KMS-11 (cell line): ENCODE measurements at regions not wholly inside any gene's neighbourhood (a gene's known extent, or its start where the extent isn't known, plus 50 kb on each side); places are given as distances from the start of the nearest gene placed in this dataset.

Experiments
- H2AFZ ChIP-seq: fragments of 200-600 bp; sonication (generic); 2 replicates; pipeline ENCODE4 v1.6.1; 2016; ENCODE audit warnings: antibody characterized with exemption, mixed run types, low read depth
- H3K27ac ChIP-seq: fragments of 200-600 bp; sonication (generic); 2 replicates; pipeline ENCODE4 v1.6.1; 2016; ENCODE audit warnings: mild to moderate bottlenecking, mixed run types
- H3K27me3 ChIP-seq: fragments of 200-600 bp; sonication (generic); 2 replicates; pipeline ENCODE4 v1.6.1; 2017; ENCODE audit warnings: mild to moderate bottlenecking, low read depth, mixed run types, moderate library complexity; ENCODE audit not compliant: insufficient read depth
- H3K36me3 ChIP-seq: fragments of 200-600 bp; sonication (generic); 2 replicates; pipeline ENCODE4 v1.6.1; 2017; ENCODE audit warnings: mild to moderate bottlenecking, mixed run types; ENCODE audit not compliant: insufficient read depth
- H3K4me1 ChIP-seq: fragments of 200-600 bp; sonication (generic); 2 replicates; pipeline ENCODE4 v1.6.1; 2016; ENCODE audit warnings: mild to moderate bottlenecking, low read depth, mixed run types; ENCODE audit not compliant: poor library complexity, severe bottlenecking
- H3K4me2 ChIP-seq: fragments of 200-600 bp; sonication (generic); 2 replicates; pipeline ENCODE4 v1.7.0; 2016; ENCODE audit warnings: mild to moderate bottlenecking, mixed run types
- H3K4me3 ChIP-seq: fragments of 200-600 bp; sonication (generic); IDR thresholded peaks from 2 replicates; pipeline ENCODE4 v1.6.1; 2017; ENCODE audit warnings: low read depth, low read length, mixed read lengths; ENCODE audit not compliant: insufficient read depth
- H3K79me2 ChIP-seq: fragments of 200-600 bp; sonication (generic); 2 replicates; pipeline ENCODE4 v1.6.1; 2016; ENCODE audit warnings: low read depth, mixed run types; ENCODE audit not compliant: insufficient read depth
- H3K9ac ChIP-seq: fragments of 200-600 bp; sonication (generic); 2 replicates; pipeline ENCODE4 v1.6.1; 2016; ENCODE audit warnings: mild to moderate bottlenecking, mixed run types
- H4K20me1 ChIP-seq: fragments of 200-600 bp; sonication (generic); 2 replicates; pipeline ENCODE4 v1.6.1; 2016; ENCODE audit warnings: mild to moderate bottlenecking, mixed run types; ENCODE audit not compliant: insufficient read depth
- TF ChIP-seq, protein P1 (sequence below): fragments of 200-600 bp; sonication (generic); conservative IDR thresholded peaks from 2 replicates; pipeline ENCODE4 v1.6.1; 2017; ENCODE audit warnings: low read depth, mild to moderate bottlenecking, antibody characterized with exemption, low read length, moderate library complexity, mixed read lengths

DNA sequence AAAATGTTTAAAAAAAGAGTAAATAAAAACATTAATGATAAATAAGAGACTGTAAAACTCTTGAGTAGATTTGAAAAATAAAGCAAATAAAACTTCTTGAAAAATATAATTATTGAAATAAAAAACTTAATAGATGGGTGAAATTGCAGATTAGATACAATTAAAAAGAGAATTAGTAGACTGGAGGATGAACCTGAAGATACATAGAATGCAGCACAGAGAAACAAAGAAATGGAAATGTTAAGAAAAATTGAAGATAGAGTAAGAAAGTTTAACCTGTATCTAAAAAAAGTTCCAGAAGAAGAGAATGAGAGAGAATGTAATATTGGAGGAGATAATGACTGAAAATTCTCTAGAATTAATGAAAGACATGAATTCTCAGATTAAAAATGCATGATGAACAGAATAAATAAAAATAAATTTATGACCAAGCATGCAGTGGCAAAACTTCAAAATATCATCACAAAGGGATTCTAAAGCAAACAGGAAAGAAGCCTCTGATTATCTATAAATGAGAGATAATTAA lies 438.1 kb upstream of the CLINT1 start:
- Histone ChIP-seq H3K27ac (no peak overlapping the region), H3K36me3 (no peaks in the 10 kb centered on the region), H3K27me3 (no peaks in the 10 kb centered on the region), H3K79me2 (no peaks in the 10 kb centered on the region), H2AFZ (no peak overlapping the region), H4K20me1 (no peaks in the 10 kb centered on the region), H3K4me3 (no peak overlapping the region), H3K9ac (no peak overlapping the region), H3K4me2 (no peak overlapping the region), H3K4me1 (no peaks in the 10 kb centered on the region)
- TF ChIP-seq, protein P1, sequence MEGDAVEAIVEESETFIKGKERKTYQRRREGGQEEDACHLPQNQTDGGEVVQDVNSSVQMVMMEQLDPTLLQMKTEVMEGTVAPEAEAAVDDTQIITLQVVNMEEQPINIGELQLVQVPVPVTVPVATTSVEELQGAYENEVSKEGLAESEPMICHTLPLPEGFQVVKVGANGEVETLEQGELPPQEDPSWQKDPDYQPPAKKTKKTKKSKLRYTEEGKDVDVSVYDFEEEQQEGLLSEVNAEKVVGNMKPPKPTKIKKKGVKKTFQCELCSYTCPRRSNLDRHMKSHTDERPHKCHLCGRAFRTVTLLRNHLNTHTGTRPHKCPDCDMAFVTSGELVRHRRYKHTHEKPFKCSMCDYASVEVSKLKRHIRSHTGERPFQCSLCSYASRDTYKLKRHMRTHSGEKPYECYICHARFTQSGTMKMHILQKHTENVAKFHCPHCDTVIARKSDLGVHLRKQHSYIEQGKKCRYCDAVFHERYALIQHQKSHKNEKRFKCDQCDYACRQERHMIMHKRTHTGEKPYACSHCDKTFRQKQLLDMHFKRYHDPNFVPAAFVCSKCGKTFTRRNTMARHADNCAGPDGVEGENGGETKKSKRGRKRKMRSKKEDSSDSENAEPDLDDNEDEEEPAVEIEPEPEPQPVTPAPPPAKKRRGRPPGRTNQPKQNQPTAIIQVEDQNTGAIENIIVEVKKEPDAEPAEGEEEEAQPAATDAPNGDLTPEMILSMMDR, result no peak

GRCh38 chr5:158294701-158295100 lies 435.8 kb upstream of the CLINT1 start:
- Histone ChIP-seq H4K20me1 (no peaks in the 10 kb centered on the region), H3K9ac (no peak overlapping the region), H3K4me2 (no peak overlapping the region), H3K27ac (no peak overlapping the region), H3K36me3 (no peaks in the 10 kb centered on the region), H3K79me2 (no peaks in the 10 kb centered on the region), H3K4me3 (no peak overlapping the region), H3K4me1 (no peaks in the 10 kb centered on the region), H2AFZ (no peak overlapping the region), H3K27me3 (no peaks in the 10 kb centered on the region)
- TF ChIP-seq, protein P1, result no peak

GRCh38 chr5:158292981-158293380 lies 434.0 kb upstream of the CLINT1 start:
- H3K27ac ChIP-seq, result no peak overlapping the region
- no peak overlapping the region for H3K9ac ChIP-seq
- H3K36me3 ChIP-seq, result no peaks in the 10 kb centered on the region
- H2AFZ ChIP-seq, result no peak overlapping the region
- H3K4me3 ChIP-seq, result no peak overlapping the region
- TF ChIP-seq, protein P1, result no peak
- H3K4me1 ChIP-seq, result no peaks in the 10 kb centered on the region
- no peaks in the 10 kb centered on the region for H3K79me2 ChIP-seq
- H3K4me2 ChIP-seq, result no peak overlapping the region
- H3K27me3 ChIP-seq, result no peaks in the 10 kb centered on the region
- no peaks in the 10 kb centered on the region for H4K20me1 ChIP-seq

- H4K20me1 ChIP-seq, result no peaks in the 10 kb centered on the region
- no peaks in the 10 kb centered on the region for H3K27me3 ChIP-seq
- no peaks in the 10 kb centered on the region for H3K79me2 ChIP-seq
- no peaks in the 10 kb centered on the region for H3K36me3 ChIP-seq
- no peak overlapping the region for H2AFZ ChIP-seq
- H3K27ac ChIP-seq, result no peak overlapping the region
- H3K4me3 ChIP-seq, result no peak overlapping the region
- H3K9ac ChIP-seq, result no peak overlapping the region
- no peak overlapping the region for H3K4me2 ChIP-seq
- TF ChIP-seq, protein P1, result no peak
- H3K4me1 ChIP-seq, result no peaks in the 10 kb centered on the region
Observed at GRCh38 chr5:158289967-158290366, 431.0 kb upstream of the CLINT1 start.
